ENCODE measurements at regions not wholly inside any gene's neighbourhood (a gene's known extent, or its start where the extent isn't known, plus 50 kb on each side); places are given as distances from the start of the nearest gene placed in this dataset.
A peak's percentile ranks its signal among the peaks of the same experiment; 100 is the strongest.

DNA sequence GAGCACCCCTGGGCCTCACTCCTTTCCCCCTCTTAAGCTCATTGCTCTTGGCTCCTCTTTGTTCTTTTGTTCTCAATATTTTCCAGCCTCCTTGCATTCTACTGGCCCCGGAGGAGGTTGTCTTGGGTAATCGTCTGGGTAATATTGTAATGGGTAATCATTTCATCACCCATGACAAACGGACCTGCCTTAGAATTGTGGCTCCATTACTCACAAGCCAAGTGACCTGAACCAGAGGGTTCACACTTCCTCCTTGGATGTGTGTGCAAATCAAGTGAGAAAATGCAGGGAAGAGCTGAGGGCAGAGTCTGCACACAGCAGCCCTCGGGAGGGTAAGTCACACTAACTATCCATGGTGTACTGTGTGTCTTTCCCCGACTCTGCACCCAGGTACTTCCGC lies 305.0 kb downstream of the BUD13 start:
- no peak for DNase-seq

DNA sequence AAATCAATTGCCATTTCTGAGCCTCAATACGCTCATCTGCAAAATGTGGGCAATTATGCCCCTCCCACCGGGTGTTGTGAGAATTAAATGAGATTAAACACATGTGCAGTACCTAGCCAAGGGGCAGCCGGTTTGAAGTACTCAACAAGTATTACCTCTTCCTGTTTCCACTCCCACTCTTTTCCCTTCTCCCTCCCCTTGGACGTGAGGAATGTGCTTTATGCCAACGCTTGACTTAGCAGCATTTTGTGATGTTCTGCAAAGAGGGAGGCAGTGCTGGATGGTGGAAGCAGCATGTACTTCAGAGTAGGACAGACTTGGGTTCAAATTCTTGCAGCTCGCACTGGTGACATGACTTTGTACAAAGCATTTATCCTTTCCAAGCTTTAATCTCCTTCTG lies 306.0 kb downstream of the BUD13 start:
- DNase-seq: no peak

DNA sequence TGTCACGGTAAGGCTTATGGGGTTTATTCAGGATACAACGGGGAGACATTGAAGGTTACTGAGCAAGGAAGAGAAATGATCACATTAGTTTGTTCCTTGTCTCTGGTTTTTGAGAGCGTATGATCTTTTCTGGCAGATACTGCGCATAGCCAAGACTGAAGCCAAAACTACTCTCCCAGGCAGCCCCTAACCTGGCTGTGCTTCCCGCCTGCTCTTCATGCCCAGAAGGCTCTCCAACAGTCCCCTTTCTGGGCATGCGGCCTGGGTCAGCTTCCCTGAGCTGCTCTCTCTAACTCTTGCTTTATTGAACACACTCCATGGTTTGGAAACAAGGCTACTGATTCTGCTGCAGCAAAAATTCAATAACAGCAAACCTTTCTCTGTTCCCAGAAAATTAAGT lies 306.6 kb downstream of the BUD13 start:
- DNase-seq: no peak

DNA sequence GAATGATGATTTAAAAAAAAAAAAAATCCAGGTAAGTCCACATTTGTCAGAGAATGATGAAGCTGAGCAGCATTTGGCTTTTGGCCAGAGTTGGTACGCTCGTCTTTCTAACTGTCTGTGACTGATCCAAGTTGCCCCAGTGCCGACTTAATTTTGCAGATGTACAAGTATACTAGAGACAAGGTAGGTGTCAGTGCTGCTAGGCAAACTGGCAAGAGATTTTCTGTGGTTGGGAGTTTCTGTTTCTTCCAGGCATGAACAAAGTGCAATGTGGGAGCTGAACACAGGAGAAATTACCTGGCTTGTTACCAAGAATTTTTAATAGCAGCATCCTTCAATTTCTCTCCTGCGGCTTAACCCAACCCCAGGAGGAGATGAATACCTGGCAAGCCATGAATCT lies 307.7 kb downstream of the BUD13 start:
- DNase-seq: no peak

DNA sequence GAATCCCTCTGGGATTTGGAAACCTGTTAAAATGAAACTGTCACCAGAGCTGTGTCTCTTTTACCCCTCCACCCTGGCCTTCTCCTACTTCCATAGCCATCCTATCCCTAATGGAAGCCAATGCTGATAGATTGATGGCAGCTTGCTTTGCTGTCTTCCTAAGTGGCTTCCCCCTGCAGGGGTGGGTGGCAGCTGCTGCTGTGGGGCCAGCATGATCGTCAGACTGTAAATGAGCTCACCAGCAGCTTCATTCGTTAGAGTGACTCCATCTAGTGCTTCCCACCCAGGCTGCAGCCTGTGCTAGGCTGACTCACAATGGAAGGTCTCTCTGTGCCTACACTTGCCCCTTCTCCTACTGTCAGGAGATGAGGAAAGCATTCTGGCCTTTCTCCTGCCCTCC lies 311.0 kb downstream of the BUD13 start:
- no peak for DNase-seq

DNA sequence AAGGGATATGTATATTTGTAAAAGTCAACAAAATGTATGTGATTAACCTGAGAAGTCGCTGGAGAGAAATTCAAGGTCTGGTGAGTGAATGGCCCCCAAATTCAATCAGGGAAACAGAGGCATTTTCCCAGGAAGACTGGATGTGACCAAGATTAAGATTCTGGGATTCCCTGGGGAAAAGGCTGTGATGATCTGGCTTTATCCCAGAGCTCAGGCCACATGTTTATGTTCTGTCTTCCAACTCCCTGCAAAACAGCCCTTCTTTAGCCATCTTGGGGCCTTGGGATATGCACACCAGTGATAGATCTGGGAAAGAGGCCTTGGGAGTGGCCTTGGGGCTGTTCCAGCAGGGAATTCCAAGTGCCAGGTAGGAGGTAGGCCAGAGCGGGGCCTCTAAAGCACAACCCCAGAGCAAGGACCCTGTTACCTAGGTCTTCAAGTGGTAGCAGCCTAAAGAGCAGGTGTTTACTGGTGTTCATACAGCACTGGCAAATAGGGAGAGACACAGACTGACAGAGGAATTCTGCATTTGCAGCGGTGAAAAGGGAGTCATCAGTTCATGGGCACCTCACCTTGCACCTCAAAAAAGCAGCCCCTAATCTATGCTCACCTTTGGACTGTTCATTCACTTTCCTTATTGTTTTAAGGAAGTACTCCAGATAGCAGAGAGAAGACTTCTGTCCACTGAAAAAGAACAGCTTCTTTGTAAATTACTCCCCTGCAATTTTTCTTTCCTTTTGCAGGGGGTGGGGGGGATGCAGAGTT lies 312.4 kb downstream of the BUD13 start:
- DNase-seq: no peak

DNA sequence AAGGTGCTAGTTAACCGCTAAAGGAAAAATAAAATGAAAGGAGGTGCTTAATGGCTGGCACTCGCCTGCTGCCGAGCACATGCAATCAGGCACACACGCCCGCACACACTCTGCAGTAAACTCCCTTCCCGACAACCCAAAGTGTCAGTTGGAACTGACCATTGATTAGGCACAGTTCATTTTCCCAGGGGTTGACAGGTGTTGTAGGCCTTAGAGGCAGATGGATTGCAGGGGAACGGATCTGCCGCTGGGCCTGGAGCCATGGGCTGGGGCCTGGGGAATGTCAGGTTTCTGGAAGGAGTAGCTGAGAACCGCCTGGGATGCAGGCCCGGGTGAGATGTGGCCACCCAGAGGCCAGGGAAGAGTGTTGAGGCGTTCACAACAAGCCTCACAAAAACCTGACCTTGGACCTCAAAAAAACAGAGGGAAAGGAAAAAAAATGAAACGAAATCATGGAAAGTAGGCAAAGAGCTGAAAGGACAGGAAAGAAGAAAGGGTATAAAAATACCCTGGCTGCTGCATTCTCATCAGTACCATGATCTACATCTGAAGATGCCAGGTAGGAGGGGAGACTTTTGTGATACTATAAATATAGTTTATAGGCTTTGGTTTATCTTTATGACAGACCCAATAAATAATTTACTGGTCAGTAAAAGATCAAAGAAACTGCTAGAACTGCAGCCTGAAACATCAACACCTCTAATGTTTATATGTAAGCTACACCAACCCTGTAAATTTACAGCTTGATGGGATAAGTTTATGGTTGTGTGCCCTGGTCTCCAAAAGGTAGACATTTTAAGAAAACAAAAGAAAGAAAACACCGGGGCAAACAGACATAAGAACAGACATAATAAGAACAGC lies 313.4 kb downstream of the BUD13 start:
- DNase-seq: no peak

DNA sequence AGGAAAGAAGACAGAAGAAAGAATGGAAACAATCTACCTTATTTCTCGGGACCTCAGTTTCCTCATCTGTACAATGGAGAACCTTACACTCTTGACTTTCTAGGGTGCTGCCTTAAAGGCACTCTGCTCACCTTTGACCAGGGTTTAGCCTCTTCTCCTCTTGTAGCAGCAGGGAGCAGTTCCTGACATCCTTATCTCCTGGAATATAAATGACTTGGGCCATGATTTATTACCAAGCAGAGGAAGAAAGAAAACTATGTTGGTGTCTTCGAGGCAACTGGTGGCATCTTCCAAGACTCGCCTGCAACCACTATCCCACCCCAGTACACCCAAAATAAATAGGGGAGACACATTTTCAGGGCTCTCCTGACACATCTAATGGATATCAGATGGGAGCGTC lies 314.2 kb downstream of the BUD13 start:
- DNase-seq: no peak

DNA sequence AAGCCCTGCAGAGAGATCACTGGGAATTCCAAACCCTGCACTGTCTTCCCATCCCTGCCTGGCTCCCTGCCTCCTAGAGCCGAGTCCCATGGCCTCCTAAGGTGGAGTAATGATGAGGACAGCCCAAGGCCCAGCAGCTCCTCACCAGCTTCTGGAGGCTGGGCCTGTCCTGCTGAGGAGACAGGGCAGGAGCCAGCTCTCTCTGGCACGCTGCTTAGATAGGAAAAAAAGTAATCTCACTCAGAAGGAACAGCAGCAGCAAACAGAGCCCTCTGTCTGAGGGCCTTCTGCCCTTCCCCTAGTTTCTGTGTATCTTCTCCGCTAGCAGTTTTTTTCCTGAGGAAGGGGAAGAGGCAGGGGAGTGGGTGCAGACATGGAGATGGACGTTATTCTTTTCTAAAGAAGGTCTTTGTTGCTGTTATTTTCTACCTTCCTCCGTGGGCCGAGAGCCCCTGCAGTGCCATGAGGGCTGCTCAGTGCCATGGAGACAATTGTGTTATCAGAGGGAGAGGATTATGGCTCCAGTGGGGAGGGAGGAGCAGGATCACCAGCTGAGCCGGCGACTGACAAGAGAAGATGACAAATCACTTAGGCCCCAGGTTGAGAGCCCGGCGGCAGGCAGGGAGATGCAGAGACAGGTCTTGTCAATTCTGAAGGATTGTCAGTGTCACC lies 315.3 kb downstream of the BUD13 start:
- no peak for DNase-seq

DNA sequence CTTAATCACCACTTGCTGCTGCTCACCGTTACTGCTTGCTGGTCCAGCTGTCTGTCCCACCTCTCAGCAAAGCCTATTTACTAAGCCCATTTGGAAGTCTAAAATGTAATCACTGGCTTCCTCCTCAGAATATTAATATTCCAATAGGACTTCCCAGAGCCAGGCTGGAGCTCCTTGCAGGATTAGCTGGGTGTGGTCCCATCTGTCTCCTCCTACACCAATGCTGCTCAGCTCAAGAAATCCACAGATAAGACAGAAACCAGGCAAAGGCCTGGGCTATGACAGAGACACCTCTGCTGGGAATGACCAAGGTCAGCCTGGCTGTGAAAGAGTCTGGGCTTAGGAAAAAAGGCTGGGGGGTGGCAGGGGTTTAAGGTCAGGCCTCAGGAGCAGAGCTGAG lies 317.8 kb downstream of the BUD13 start:
- no peak for DNase-seq

DNA sequence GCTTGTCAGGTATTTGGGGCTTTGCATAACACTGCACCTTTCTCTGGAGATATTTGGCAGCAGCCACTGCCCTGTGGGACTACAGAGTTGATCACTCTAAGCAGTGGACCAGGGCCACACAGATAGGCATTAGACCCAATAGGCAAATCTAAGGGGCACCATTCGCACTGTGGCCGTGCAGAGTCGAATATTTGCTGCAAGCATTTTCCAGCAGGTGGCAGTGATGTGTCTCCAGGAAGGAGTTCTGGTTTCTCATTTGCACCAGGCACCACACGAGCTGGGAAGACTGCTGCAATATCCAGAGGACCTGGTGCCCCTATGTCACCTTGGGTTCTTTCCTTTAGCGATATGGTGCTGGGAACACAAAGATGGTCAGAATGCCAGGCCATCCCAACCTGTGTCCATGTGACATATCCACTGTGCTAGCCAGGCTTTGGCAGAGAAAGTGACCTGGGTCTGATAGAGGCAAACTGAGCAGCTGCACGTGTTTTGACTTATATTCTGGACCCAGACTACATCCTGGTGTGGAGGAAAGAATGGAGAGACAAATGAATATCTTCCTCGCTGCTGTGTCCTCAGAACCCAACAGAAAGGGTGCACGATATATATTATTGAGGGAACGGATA lies 318.7 kb downstream of the BUD13 start:
- DNase-seq: peak; percentile 6

DNA sequence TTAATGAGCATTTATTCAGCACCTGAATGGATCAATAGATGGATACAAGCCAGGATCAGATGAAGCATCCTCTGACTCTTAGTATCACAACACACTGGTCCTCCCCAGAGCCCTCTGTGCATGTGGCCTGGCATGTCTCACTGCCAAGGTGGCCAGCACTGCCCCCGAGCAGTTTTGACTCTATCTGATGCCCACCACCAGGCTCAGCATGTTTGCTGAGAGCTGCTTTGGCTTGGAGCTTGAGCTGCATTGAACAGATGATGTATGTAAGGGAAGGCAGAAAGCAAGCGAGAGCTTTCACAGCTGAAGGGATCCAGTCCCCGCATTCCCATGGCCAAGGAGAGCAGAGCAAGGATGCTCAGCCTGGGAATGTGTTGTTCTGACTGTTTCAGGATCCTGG lies 320.3 kb downstream of the BUD13 start:
- no peak for DNase-seq

DNA sequence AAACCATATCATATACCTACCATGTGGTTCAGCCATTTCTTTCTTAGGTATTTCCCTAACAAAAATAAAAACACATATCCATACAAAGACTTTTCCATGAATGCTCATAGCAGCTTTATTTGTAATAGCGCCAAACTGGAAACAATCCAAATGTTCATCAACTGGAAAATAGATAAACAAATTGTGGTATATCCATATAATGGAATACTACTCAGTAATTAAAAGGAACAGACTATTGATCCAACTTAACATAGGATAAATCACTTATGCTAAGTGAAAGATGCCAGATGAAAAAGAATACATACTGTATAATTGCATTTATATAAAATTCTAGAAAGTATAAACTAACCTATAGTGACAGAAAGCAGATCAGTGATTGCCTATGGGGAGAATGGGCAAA lies 323.3 kb downstream of the BUD13 start:
- DNase-seq: no peak

DNA sequence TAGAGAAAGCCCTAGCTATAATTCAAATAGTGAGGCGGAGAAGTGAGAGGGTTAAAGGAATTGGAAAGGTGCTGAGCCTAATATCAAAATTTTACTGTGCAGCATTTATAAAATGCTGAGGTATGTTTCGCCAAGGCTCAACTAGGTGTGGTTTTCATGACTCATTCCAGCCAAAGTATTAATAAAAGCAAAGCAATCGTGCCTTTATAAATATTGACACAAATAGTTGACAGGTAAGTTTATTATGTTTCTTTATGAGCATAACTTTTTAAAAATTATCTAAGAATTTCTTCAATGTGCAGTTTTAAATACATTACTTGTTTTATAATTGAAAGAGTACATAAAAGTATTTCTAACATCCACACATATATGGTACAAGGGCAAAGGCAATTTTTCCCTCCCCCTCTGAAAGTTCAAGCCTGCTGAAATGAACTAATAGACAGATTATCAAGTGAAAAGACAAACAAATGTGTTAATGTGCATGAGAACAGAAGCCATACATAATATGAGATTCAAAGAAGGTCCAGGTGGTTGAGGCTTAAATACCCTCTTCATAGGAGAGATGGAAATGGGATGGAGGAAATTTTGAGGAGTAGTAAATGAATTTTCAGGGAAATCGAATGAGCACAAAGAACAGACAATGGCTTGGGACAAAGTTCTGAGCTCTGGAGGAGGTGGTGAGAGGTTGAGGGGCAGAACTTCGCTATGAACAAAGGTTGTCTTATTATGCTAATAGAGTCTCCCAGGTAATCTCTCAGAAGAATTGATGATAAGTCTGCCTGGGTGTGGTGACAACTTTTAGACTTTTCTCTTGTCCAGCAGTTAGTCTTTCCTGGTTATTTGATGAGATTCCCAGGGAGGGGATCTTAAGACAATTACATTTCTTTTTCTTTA lies 326.5 kb downstream of the BUD13 start:
- no peak for DNase-seq

DNA sequence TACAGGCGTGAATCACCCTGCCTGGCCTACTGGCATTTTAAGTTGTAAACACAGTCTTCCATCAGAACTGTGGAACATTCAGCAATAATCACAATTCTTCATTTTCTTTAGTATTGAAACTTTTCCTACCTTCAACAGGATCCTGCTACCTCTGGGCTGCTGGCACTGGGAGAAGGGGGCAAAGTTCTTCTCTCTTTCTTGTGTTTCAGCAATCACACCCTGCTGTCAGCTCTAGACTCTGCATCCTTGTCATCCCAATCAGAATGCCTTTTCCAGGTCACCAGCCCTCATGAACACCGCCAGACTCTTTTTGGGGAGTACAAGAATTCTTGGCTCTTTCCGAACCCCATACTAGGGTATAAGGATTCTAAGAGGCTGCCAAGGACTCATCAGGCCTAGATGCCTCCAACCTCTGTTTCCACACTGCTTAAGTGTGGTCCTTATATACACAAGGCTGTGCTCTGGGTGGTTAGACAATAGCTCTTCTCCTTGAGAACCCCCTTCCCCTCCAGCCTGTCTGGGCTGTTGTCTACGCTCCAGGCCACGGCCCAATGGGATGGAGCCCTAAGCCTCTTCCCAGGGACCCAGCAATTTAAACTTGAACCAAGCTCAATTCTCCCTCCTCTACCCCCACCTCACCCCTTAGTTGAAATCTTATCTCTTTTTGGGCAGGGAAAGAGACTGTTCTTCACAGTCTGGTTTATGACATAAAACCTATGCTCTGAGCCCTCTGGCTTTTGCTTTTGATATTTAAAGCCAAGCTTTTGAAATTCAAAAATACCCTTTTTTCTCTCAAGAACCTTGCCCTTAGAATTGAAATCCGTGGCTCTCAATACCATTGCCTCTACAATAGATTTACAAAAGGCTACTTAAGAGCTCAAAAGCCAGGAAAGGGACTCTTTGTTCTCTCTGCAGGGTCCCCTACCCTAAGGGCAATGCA lies 327.4 kb downstream of the BUD13 start:
- DNase-seq: no peak

DNA sequence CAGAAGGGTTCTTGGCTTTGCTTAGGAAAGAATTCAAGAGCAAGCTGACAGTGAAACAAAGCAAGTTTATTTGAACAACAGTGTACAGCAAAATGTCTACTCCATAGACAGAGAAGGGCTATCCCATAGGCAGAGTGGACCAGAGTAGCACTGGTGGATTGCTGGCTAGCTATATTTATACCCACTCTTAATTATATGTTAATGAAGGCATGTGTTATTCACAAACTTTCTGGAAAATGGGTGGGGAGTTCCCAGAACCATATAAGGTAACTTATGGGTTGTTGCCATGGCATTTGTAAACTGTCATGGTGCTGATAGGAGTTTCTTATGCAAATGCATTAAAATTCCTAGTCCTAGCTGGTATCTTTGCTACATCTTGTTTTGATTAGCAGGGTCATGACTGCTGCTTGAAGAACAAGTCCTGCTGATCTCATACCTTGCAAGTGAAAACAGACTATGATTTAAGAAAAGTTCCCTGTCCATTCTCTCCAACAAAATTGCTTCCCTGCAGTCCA lies 330.5 kb downstream of the BUD13 start:
- no peak for DNase-seq

DNA sequence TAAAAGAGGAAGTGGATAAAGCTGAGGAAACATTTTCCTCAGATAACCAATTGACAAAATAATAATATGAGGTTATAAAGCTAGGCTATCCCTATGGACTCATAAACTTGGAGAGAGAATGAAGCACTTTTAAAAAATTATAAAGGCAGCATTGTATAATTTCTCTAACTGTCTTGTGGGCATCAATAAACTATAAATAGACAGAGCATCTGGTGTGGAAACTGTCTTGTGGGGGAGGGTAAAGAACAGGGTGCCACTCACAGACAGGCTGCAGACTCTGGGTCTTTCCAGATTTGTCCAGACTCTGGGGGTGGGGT lies 333.5 kb downstream of the BUD13 start:
- no peak for DNase-seq

DNA sequence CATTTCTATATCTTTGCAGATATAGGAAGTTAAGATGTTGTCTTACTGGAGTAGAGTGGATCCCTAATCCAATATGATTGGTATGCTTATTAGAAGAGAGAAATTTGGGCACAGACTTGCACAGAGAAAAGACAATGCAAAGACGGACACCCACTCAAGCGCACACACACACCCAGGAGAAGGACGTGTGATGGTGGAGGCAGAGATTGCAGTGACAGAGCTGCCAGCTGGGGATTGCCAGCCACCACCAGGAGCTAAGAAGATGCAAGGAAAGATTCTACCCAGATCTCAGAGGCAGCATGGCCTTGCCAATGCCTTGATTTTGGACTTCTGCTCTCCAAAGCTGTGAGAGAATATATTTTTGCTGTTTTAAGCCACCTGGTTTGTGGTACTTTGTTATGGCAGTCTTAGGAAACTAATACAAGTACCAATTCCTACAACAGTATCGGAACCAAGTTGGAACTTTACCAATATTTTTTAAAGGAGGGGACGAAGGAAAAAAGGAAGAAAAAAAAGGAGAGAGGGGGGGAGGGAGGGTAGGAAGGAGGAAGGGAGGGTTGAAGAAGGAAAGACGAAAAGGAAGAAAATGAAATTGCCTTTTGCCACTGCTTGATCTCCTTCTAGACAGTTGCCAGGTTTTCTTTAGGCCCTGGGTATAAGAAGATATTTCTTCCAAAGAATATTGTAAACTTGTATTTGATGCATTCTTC lies 334.0 kb downstream of the BUD13 start:
- DNase-seq: no peak

DNA sequence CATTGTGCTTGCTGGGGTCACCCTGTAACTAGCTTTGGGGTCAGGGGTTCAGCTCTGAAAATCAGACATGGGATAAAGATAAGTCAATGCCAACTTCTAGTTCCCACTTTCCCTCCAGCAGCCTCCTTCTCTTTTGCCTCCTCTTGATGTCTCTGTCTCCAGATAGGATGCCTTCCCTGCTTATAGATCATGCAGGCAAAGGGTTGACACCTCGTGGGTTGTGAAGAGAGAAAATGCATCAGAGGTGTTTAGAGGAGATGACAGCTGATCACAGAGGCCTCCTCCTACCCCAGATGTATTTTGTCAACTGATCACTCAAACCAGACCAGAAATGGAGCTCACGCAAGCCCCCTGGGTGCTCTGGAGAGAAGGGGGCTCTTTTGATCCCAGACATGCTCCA lies 337.8 kb downstream of the BUD13 start:
- no peak for DNase-seq

DNA sequence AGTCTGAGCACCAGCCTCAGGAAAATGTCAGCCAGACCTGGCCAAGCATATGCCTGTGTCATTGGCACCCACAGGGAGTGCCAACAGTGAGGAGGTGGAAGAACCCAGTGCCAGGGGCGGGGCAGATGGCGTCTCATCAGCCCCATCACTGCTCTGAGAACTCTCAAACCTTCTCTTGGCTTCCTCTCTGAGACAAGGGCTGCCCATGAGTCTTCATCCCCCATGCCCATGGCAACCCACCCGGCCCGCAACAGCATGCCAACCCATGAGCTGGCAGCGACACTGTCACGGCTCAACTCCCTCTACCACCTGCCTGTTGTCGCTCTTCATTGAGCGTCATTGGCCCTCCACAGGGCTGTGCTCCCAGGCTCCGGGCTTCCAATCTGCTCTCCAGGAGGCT lies 340.5 kb downstream of the BUD13 start:
- no peak for DNase-seq

Data from CD4-positive, alpha-beta T cell treated with Interleukin-4 for 4 hours (primary cell).